AG04450 (cell line): ENCODE measurements at regions not wholly inside any gene's neighbourhood (a gene's known extent, or its start where the extent isn't known, plus 50 kb on each side); places are given as distances from the start of the nearest gene placed in this dataset.
"Not testable (repeated sequence)": the region's sequence is repeated elsewhere in the genome, so short reads cannot be mapped to it uniquely, and the experiment has no call there.

Experiments used
- CTCF ChIA-PET: fragments of 300-600, 350-600 bp; formaldehyde crosslinking; extraction: SDS; loops from one replicate; lab custom pipeline; 2022; ENCODE audit warnings: antibody characterized with exemption, inconsistent platforms; lab: Charles Lee
- POLR2A ChIA-PET: fragments of 350-600 bp; formaldehyde crosslinking; extraction: SDS; loops from one replicate; lab custom pipeline; 2021; ENCODE audit warnings: antibody characterized with exemption, inconsistent platforms; lab: Yijun Ruan, JAX
- DNase-seq: peaks from one replicate; pipeline ENCODE4 v3.0.0-alpha.2; 2011; ENCODE audit warnings: low read depth, low spot score
- H3K27ac ChIP-seq: one replicate; pipeline ENCODE4 v1.5.1; 2012; ENCODE audit warnings: low read depth, low read length, control low read depth
- H3K27me3 ChIP-seq: one replicate; pipeline ENCODE4 v1.6.0; 2012; ENCODE audit warnings: low read length; ENCODE audit not compliant: control insufficient read depth, insufficient read depth
- H3K4me3 ChIP-seq: 2 replicates; pipeline ENCODE4 v1.5.1; 2011; ENCODE audit warnings: mild to moderate bottlenecking, low read depth, low read length, control low read depth
- H3K9me3 ChIP-seq: 2 replicates; pipeline ENCODE4 v1.5.1; 2012; ENCODE audit warnings: low read length; ENCODE audit not compliant: control insufficient read depth, insufficient read depth
- CTCF ChIP-seq: IDR thresholded peaks from 2 replicates; pipeline ENCODE4 v1.5.1; 2011; ENCODE audit warnings: low read depth, low read length, control low read depth, inconsistent platforms

GRCh38 chr21:17396948-17397347 is 115.9 kb upstream of the CXADR start:
- no peak for DNase-seq
- Histone ChIP-seq H3K27me3 (no peaks in the 10 kb centered on the region), H3K4me3 (no peak overlapping the region), H3K27ac (no peak overlapping the region), H3K9me3 (no peaks in the 10 kb centered on the region)
- ChIA-PET POLR2A (no interaction called here), CTCF (interaction anchor here (1.2 to 1.3 kb wide), 2 partner anchors 10 to 116 kb away, joined by 3 to 7 read pairs; partner anchors contain the start of gene CXADR)
- TF ChIP-seq CTCF, result no peak

GRCh38 chr21:17397703-17398102 is 115.1 kb upstream of the CXADR start:
- Histone ChIP-seq H3K27ac (no peak overlapping the region), H3K9me3 (no peaks in the 10 kb centered on the region), H3K27me3 (no peaks in the 10 kb centered on the region), H3K4me3 (no peak overlapping the region)
- ChIA-PET CTCF (interaction anchor here (0.6 kb wide), 1 partner anchor 188 kb away, joined by 3 read pairs; no protein-coding TSS in a partner anchor), POLR2A (no interaction called here)
- no peak for TF ChIP-seq CTCF
- DNase-seq, result no peak

DNA sequence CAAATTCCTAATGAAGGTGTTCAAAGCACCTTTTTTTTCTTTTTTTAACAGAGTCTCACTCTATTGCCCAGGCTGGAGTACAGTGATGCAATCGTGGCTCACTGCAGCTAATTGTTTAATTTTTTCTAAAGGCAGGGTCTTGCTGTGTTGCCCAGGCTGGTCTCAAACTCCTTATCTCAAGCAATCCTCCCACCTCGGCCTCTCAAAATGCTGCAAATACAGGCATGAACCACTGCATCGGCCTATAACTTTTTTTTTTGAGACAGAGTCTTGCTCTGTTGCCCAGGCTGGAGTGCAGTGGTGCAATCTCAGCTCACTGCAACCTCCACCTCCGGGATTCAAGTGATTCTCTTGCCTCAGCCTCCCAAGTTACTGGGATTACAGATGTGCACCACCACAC is 113.9 kb upstream of the CXADR start:
- CTCF ChIA-PET, H3K27me3 ChIP-seq, H3K4me3 ChIP-seq, H3K9me3 ChIP-seq, POLR2A ChIA-PET, DNase-seq, H3K27ac ChIP-seq: not testable (repeated sequence)

DNA sequence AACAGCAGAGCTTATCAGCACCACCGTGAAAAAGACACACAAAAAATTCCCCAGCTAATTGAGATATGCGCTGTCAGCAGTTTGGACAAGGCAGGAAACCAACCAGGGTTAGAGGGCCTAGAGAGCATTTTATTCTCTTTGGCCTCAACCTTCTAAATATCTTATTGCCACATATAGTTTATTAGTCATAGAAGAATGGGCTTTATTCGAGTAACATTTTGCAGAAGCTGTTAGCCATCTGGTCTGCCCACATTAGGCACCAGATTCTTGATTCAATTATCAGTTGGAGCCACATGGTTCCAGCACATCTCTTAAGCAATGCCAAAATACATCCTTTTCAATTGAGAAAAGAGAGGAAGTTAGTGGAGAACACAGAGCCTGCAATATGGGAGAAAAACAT is 109.9 kb upstream of the CXADR start:
- no peak overlapping the region for H3K27ac ChIP-seq
- CTCF ChIA-PET, result no interaction called here
- H3K4me3 ChIP-seq, result no peak overlapping the region
- no peaks in the 10 kb centered on the region for H3K9me3 ChIP-seq
- POLR2A ChIA-PET, result no interaction called here
- H3K27me3 ChIP-seq, result no peaks in the 10 kb centered on the region
- DNase-seq, result no peak
- no peak for TF ChIP-seq CTCF

DNA sequence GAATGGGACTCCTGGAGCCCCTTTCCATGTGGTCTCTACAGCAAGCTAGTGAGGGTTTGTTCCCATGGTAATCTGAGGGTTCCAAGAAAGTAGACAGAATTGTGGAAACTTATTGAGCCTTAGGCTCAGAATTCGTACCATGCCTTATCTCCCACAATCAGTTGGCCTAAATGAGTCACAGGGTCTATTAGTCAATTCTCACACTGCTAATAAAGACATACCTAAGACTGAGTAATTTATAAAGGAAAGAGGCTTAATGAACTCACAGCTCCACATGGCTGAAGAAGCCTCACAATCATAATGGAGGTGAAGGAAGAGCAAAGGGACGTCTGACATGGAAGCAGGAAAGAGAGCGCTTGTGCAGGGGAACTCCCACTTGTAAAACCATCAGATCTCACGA is 106.6 kb upstream of the CXADR start:
- TF ChIP-seq CTCF, result no peak
- Histone ChIP-seq H3K27ac (no peak overlapping the region), H3K9me3 (no peaks in the 10 kb centered on the region), H3K4me3 (no peak overlapping the region), H3K27me3 (no peaks in the 10 kb centered on the region)
- ChIA-PET CTCF (interaction anchor here (1.0 kb wide), 1 partner anchor 20 kb away, joined by 3 read pairs; no protein-coding TSS in a partner anchor), POLR2A (no interaction called here)
- DNase-seq, result no peak
